ENCODE measurements at regions not wholly inside any gene's neighbourhood (a gene's known extent, or its start where the extent isn't known, plus 50 kb on each side); places are given as distances from the start of the nearest gene placed in this dataset.
"Not testable (repeated sequence)": the region's sequence is repeated elsewhere in the genome, so short reads cannot be mapped to it uniquely, and the experiment has no call there.

DNA sequence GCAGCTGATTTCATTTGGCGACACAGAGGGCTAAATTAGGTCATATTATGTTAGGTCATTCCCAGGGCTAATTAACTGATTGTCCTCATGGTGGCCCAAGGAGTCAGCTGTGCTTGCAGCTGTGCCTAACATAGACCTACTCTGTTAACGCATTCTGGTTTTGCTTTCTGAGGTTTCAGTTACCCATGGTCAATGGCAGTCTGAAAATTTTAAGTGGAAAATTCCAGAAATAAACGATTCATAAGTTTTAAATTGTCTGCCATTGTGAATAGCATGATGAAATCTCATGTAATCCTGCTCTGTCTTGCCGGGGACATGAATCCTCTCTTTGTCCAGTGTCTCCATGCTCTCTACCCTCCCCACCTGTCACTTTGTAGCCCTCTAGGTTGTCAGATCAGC, 168.7 kb downstream of the KCNS3 start:
- 80% methylated on average over 4 of the region's 4 CpGs for WGBS
- H3K27ac ChIP-seq, result no peak overlapping the region
- H3K9me3 ChIP-seq, result no peaks in the 10 kb centered on the region
- intact Hi-C loops (cut with DNase I), result no loop called here
- H3K27me3 ChIP-seq (replicated peaks; ENCODE audit: insufficient read depth), result no peaks in the 10 kb centered on the region
- no peaks in the 10 kb centered on the region for H3K36me3 ChIP-seq
- TF ChIP-seq POLR2A (IDR thresholded peaks at IDR 0.05) (no peak), POLR2AphosphoS5 (IDR thresholded peaks at IDR 0.05) (no peak), CTCF (IDR thresholded peaks at IDR 0.05) (no peak)
- DNase-seq (ENCODE audit: low spot score), result no peak
- no peak overlapping the region for H3K4me3 ChIP-seq
- no peaks in the 10 kb centered on the region for H3K4me1 ChIP-seq (replicated peaks)

DNA sequence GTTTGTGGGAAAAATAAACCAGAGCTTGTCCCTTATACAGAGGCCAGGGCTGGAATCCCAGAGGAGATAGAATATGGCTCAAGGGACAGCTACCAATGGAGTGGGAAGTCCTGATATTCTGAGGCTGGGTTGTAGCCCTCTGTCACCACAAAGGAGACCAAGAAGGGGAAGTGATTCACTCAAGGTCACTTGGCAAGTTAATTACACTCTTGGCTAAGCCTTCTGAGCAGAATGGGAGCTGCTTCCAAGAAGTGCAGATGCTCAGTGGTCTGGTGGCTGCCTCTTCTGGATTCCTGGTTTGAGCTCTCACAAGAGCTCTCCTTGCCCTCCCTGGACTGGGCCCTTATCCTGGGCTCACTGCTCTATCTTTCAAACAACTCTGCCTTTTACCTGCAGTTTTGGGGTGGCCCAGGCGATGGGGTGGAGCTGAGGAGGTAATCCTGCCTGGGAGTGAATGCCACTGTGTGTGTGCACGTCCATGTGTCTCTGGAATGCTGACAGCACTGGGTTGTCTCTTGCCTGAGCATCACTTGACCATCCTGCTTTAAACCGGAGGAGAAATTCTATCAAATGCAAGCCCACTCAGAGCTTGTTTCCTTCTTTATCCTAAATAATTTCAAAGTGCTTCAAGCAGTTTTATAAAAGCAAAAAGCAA, 168.2 kb downstream of the KCNS3 start:
- DNase-seq (ENCODE audit: low spot score), result no peak
- no peak overlapping the region for H3K4me3 ChIP-seq
- TF ChIP-seq CTCF (IDR thresholded peaks at IDR 0.05) (no peak), POLR2A (IDR thresholded peaks at IDR 0.05) (no peak), POLR2AphosphoS5 (IDR thresholded peaks at IDR 0.05) (no peak)
- H3K27ac ChIP-seq, result no peak overlapping the region
- H3K36me3 ChIP-seq, result no peaks in the 10 kb centered on the region
- 88% methylated on average over 3 of the region's 3 CpGs for WGBS
- no peaks in the 10 kb centered on the region for H3K4me1 ChIP-seq (replicated peaks)
- no peaks in the 10 kb centered on the region for H3K9me3 ChIP-seq
- H3K27me3 ChIP-seq (replicated peaks; ENCODE audit: insufficient read depth), result no peaks in the 10 kb centered on the region
- intact Hi-C loops (cut with DNase I), result no loop called here

GRCh38 chr2:18046017-18046416, 167.6 kb downstream of the KCNS3 start:
- intact Hi-C loops (cut with DNase I), result no loop called here
- no peaks in the 10 kb centered on the region for H3K9me3 ChIP-seq
- no peak overlapping the region for H3K4me3 ChIP-seq
- WGBS, result 82% methylated on average over 4 of the region's 4 CpGs
- no peak overlapping the region for H3K27ac ChIP-seq
- no peak for TF ChIP-seq CTCF (IDR thresholded peaks at IDR 0.05)
- no peak for TF ChIP-seq POLR2A (IDR thresholded peaks at IDR 0.05)
- TF ChIP-seq POLR2AphosphoS5 (IDR thresholded peaks at IDR 0.05), result no peak
- no peaks in the 10 kb centered on the region for H3K36me3 ChIP-seq
- DNase-seq (ENCODE audit: low spot score), result no peak
- no peaks in the 10 kb centered on the region for H3K27me3 ChIP-seq (replicated peaks; ENCODE audit: insufficient read depth)
- no peaks in the 10 kb centered on the region for H3K4me1 ChIP-seq (replicated peaks)

- WGBS, result 25% methylated on average over 1 of the region's 1 CpG
- TF ChIP-seq POLR2A (IDR thresholded peaks at IDR 0.05) (no peak), CTCF (IDR thresholded peaks at IDR 0.05) (no peak), POLR2AphosphoS5 (IDR thresholded peaks at IDR 0.05) (no peak)
- no peak for DNase-seq (ENCODE audit: low spot score)
- Histone ChIP-seq H3K27ac (no peak overlapping the region), H3K9me3 (no peaks in the 10 kb centered on the region), H3K4me3 (no peak overlapping the region), H3K27me3 (replicated peaks; ENCODE audit: insufficient read depth) (no peaks in the 10 kb centered on the region), H3K36me3 (no peaks in the 10 kb centered on the region), H3K4me1 (replicated peaks) (no peaks in the 10 kb centered on the region)
- intact Hi-C loops (cut with DNase I), result no loop called here
Observed at GRCh38 chr2:18045230-18045629, 166.8 kb downstream of the KCNS3 start.

DNA sequence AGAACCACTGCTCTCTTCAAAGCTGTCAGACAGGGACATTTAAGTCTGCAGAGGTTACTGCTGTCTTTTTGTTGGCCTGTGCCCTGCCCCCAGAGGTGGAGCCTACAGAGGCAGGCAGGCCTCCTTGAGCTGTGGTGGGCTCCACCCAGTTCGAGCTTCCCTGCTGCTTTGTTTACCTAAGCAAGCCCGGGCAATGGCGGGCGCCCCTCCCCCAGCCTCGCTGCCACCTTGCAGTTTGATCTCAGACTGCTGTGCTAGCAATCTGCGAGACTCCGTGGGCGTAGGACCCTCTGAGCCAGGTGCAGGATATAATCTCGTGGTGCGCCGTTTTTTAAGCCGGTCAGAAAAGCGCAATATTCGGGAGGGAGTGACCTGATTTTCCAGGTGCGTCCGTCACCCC, 138.9 kb downstream of the KCNS3 start:
- H3K4me3 ChIP-seq; DNase-seq (ENCODE audit: low spot score); H3K27me3 ChIP-seq (replicated peaks; ENCODE audit: insufficient read depth); H3K36me3 ChIP-seq; H3K27ac ChIP-seq; H3K4me1 ChIP-seq (replicated peaks); H3K9me3 ChIP-seq; intact Hi-C loops (cut with DNase I): not testable (repeated sequence)
- 57% methylated on average over 16 of the region's 16 CpGs for WGBS
